Adrenal gland (tissue), 9 donors: ENCODE measurements at regions not wholly inside any gene's neighbourhood (a gene's known extent, or its start where the extent isn't known, plus 50 kb on each side); places are given as distances from the start of the nearest gene placed in this dataset.

Experiments used
- DNase-seq, 7 donors: peaks; one replicate each; pipeline ENCODE4 v3.0.0-alpha.2; 2019 to 2020
- H3K27ac ChIP-seq, 5 donors: fragments of 200-600 bp; sonication (generic) in 4 of 5; 1 replicate in 3 of 5; 2 replicates in 2 of 5; pipeline versions ENCODE4 v1.5.1 to v1.8.0; 2016 to 2020; ENCODE audit warnings: mild to moderate bottlenecking in 1 of 5
- H3K27me3 ChIP-seq: fragments of 200-600 bp; 2 replicates; pipeline ENCODE4 v1.8.0; 2021
- H3K36me3 ChIP-seq, 2 donors: fragments of 200-600 bp; replicated peaks in 1 of 2; 1 replicate in 1 of 2; 2 replicates in 1 of 2; pipeline versions ENCODE4 v1.5.1 to v1.8.0; 2018 to 2022
- H3K4me1 ChIP-seq, 2 donors: fragments of 200-600 bp; replicated peaks in 1 of 2; 1 replicate in 1 of 2; 2 replicates in 1 of 2; pipeline versions ENCODE4 v1.5.1 to v1.8.0; 2018 to 2021
- H3K4me3 ChIP-seq, 4 donors: fragments of 200-600 bp; sonication (generic) in 3 of 4; one replicate each; pipeline ENCODE4 v1.5.1; 2016 to 2018
- H3K9me3 ChIP-seq, 3 donors: fragments of 200-600 bp; sonication (generic) in 1 of 3; replicated peaks in 1 of 3; 1 replicate in 2 of 3; 2 replicates in 1 of 3; pipeline versions ENCODE4 v1.5.1 to v1.8.0; 2016 to 2021
- CTCF ChIP-seq, 6 experiments: fragments of 450-650 bp in 4 of 6; fragments of 200-600 bp in 2 of 6; sonication (generic) in 1 of 6; IDR thresholded peaks; 1 replicate in 5 of 6; 2 replicates in 1 of 6; pipeline versions ENCODE4 v1.5.1 to v1.8.0; 2016 to 2021; ENCODE audit warnings: antibody characterized with exemption in 6 of 6, mild to moderate bottlenecking in 2 of 6, moderate library complexity in 1 of 6
- POLR2A ChIP-seq, 2 donors: fragments of 450-650 bp; IDR thresholded peaks; one replicate each; pipeline ENCODE4 v1.6.1; 2017; ENCODE audit warnings: antibody characterized with exemption in 2 of 2, mild to moderate bottlenecking in 2 of 2, moderate library complexity in 1 of 2
- WGBS, 4 donors: extraction: QIAGEN DNeasy Blood & Tissue Kit in 2 of 4; methylation state at CpG; one replicate each; pipeline versions ENCODE4 v1.1.5 to v1.1.7; 2013 to 2017; 5-methylcytosine and 5-hydroxymethylcytosine counted together
- intact Hi-C, 2 donors: fragments of 100-400 bp; cut with DNase I; formaldehyde crosslinking; loops; one replicate each; pipeline versions ENCODE4 v1.14.1 to v1.15.0; 2022 to 2023
- donor health status: healthy with polysubstance abuse.
- donor health status: Bipolar disorder and iron deficiency.
- donor health status: DM: yes; HTN: yes; CAD: no.
- donor health status: DM: no; HTN: no; CAD: no.
- donor health status: DM: no; HTN: no; CAD: no.

DNA sequence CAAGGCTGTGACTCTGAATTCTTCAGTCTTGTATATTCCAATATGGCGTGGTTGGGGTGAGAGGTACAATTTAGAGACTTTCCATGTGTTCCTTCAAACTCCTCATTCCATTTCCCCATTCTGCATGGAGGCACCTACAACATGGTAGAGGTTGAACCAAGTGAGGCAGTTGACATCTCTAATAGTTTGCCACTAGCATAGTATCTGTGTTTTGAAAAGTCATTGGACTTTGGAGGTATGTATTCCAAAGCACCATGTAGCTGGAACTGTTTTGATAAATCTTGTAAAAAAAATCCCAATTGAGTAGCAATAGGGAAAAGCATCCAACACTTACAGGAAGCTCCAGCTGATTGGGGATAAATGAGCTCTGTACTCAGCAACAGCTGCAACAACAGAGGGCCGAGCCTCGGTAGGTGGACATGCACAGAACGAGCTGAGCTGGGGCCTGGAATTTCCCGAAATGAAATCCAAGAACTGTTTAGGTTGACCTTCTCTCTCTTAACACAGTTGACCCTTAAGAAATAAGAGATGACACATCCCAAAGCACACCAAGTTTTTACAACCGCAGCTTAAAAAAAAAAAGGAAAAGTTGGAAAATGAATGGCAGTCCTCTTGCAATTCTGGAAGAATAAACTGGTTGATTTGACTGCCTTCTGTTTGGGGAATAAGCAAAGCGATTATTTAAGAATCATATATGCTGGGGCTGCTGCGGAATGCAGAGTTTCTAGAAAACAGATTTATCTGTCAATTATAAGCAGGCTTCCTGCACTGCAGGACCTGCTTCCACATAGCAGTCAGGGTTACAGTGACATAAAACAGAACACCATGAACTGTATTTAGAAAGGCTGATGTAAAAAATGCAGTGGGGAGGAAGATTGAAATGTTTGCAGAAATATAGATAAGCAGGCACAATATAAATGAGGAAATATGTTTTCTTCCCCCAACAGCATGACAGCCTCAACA is 194.6 kb upstream of the KRR1 start:
- intact Hi-C loops: no loop called here
- H3K27me3 ChIP-seq: no peaks in the 10 kb centered on the region
- H3K4me3 ChIP-seq: no peak overlapping the region
- TF ChIP-seq CTCF (IDR thresholded peaks at IDR 0.05) (no peak), POLR2A (IDR thresholded peaks at IDR 0.05) (no peak)
- H3K27ac ChIP-seq: peak overlapping the region in 2 of 5 donors; percentile 11 to 28
- DNase-seq: peak in 6 of 7 donors; percentile 39 to 64 (median 55)
- no peaks in the 10 kb centered on the region for H3K36me3 ChIP-seq
- WGBS, 4 donors: 19 to 37% (median 28%) methylated on average over 8 of the region's 8 CpGs
- no peaks in the 10 kb centered on the region for H3K9me3 ChIP-seq
- peaks cover 22 to 51% of the 10 kb centered on the region in 2 donors for H3K4me1 ChIP-seq

DNA sequence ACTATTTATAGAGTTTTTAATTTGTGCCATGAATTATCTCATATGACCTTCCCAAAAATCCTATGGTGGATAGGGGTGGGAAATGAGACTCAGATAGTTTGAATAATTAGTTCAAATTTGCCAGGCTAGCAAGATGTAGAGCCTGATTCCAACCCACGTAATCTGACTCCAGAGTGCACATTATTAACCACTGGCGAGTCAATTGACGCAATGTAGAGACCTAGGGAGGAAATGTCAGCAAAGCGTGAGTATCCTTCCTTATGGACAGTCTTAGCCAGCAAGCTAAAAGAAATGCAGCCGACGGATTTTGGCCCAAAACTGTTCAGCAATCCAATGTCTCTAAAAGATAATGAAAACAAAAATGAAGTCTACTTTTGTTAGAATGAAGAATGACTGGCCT is 193.3 kb upstream of the KRR1 start:
- H3K36me3 ChIP-seq: no peaks in the 10 kb centered on the region
- no peak overlapping the region for H3K4me3 ChIP-seq
- peak overlapping the region in 1 of 5 donors; percentile 28 for H3K27ac ChIP-seq
- H3K9me3 ChIP-seq: no peaks in the 10 kb centered on the region
- H3K27me3 ChIP-seq: no peaks in the 10 kb centered on the region
- peaks cover 19 to 43% of the 10 kb centered on the region in 2 donors for H3K4me1 ChIP-seq
- TF ChIP-seq POLR2A (IDR thresholded peaks at IDR 0.05) (no peak), CTCF (IDR thresholded peaks at IDR 0.05) (no peak)
- intact Hi-C loops: no loop called here
- DNase-seq: no peak
- WGBS, 4 donors: 73 to 85% (median 80%) methylated on average over 6 of the region's 6 CpGs

DNA sequence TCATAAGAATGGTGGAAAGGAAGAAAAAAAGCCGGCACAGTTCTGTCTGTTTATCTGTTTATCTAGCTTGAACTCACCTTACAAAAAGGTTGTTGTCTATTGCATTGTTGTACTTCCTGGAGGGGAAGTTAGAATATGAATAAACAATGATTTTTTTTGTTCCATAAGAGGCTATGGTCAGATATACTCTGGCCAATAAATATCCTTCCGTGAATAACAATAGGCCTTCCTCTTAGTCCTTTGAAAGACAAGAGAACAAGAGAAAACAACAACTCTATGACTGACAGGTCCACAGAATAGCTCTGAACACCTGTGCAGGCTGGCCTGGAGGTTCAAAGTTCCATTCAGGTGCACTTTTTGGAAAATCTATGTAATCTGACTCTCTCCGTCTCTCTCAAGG is 192.8 kb upstream of the KRR1 start:
- no peaks in the 10 kb centered on the region for H3K9me3 ChIP-seq
- no peak overlapping the region for H3K27ac ChIP-seq
- peaks cover 15 to 38% of the 10 kb centered on the region in 2 donors for H3K4me1 ChIP-seq
- no peak for DNase-seq
- H3K36me3 ChIP-seq: no peaks in the 10 kb centered on the region
- intact Hi-C loops: no loop called here
- TF ChIP-seq CTCF (IDR thresholded peaks at IDR 0.05) (no peak), POLR2A (IDR thresholded peaks at IDR 0.05) (no peak)
- H3K4me3 ChIP-seq: no peak overlapping the region
- no peaks in the 10 kb centered on the region for H3K27me3 ChIP-seq
- 80 to 90% (median 87%) methylated on average over 3 of the region's 3 CpGs for WGBS, 4 donors

GRCh38 chr12:75703131-75703530 is 191.7 kb upstream of the KRR1 start:
- no peak for DNase-seq

More at GRCh38 chr12:75703131-75703530, 191.7 kb upstream of the KRR1 start:
- Histone ChIP-seq H3K4me1 (peaks cover 11 to 28% of the 10 kb centered on the region in 2 donors), H3K4me3 (no peak overlapping the region), H3K27me3 (no peaks in the 10 kb centered on the region), H3K9me3 (no peaks in the 10 kb centered on the region), H3K36me3 (no peaks in the 10 kb centered on the region), H3K27ac (no peak overlapping the region)
- TF ChIP-seq POLR2A (IDR thresholded peaks at IDR 0.05): no peak
- TF ChIP-seq CTCF (IDR thresholded peaks at IDR 0.05): no peak
- intact Hi-C loops: no loop called here
